NCI-H526 treated with DMSO at 0.1 percent for 48 hours (cell line): ENCODE measurements at regions not wholly inside any gene's neighbourhood (a gene's known extent, or its start where the extent isn't known, plus 50 kb on each side); places are given as distances from the start of the nearest gene placed in this dataset.

ENCODE experiments used
- DNase-seq: peaks from one replicate; lab custom pipeline; 2025; lab: John Stamatoyannopoulos, UW

DNA sequence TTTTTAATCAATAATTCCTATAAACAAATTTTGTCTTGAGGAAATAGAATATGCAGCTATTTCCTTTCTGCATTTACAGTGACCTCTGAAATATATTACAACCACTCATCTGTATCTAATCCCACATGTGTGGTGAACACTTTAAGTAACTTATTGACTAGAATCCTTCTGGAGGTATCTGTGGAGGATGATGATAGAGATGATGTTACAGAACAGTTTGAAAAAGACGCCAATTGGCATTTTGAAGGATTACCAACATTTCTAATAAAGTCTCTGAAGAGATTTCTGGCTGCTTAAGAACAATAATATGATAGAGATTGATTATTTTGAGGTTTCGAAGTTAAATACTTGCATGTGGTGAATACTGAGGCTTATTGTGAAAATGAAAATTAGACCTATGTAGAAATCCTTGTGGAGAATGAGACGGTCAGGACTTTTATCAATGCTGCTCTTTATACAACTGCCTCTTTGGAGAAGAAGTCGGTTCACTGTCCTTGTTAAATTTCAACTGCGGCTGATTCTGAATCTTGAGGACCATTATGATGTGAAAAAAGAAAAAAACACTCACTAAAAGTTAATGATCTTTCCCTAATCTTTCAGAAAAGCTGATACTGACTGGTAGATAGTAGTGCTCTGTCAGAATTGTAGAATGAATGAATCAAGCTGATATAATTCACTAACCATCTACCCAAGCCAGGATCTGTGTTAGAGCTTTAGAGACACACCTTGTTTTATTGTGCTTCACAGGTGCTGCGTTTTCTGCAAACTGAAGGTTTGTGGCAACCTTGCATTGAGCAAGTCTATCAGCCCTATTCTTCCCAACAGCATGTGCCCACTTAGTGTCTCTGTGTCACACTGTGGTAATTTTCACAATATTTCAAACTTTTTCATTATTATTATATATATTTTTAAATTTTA lies 204.7 kb downstream of the SPRY1 start:
- peak; percentile 39 for DNase-seq

DNA sequence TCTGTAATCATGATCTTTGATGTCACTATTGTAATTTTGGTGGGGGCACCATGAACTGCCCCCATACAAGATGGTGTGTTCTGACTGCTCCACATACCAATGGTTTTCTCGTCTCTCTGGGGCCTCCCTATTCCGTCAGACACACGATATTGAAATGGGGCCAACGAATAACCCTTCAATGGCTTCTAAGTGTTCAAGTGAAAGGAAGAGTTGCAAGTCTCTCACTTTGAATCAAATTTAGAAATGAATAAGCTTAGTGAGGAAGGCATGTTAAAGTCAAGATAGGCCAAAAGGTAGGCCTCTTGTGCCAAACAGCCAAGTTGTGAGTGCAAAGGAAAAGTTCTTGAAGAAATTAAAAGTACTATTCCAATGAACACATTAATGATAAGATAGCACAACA lies 205.4 kb downstream of the SPRY1 start:
- no peak for DNase-seq

DNA sequence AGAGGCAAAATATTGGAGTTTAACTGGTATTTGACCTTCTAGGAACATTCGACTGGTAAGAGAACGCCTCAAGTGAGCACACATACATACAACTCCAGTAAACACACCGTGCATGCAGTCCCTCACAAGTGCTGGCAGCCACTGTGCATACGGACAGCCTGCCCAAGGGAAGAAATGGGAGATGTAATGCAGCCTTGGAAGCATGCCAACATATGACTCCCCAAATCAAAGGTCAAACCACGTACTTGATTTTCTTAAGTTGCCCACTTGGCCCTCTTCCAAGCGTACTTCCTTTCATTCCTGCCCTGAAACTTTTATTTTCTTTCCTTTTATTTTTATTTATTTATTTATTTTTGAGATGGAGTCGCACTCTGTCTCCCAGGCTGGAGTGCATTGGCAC lies 206.6 kb downstream of the SPRY1 start:
- no peak for DNase-seq

GRCh38 chr4:123605797-123606196 lies 209.2 kb downstream of the SPRY1 start:
- peak; percentile 28 for DNase-seq

DNA sequence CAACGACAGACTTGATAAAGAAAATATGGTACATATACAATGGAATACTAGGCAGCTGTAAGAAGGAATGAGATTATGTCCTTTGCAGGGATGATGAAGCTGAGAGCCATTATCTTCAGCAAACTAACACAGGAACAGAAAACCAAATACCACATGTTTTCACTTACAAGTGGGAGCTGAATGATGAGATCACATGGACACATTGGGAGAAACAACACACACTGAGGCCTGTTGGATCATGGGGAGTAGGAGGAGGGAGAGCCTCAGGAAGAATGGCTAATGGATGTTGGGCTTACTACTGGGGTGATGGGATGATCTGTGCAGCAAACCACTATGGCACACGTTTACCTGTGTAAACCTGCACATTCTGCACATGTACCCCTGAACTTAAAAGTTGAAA lies 209.7 kb downstream of the SPRY1 start:
- DNase-seq = no peak

DNA sequence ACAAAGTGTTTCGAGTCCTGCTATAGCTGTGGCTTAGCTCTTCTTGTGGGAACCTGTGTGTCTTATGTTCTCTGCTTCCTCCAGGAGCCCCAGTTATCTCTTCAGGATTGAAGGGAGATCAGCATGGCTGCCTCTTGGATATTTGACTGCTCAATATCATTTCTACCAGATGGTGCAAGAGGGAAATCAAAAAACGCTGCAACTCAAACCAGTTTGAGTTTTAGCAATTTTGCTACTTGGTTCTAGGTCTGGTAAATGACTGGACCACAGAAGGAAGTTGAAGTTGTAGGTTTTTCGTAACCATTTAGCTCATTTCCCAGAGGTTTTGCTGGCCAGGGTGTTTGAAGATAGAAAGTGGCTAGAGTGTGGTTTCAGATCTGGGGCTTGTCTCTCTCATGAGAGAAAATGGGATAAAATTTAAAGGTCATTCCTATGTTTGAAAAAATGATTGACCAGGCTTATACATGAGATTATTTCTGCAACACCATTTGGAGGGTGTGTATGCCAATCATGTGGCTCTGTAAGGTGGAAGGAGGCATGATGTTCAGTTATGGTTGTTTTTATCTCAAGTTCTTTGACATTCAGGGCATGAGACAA lies 210.4 kb downstream of the SPRY1 start:
- DNase-seq = no peak

DNA sequence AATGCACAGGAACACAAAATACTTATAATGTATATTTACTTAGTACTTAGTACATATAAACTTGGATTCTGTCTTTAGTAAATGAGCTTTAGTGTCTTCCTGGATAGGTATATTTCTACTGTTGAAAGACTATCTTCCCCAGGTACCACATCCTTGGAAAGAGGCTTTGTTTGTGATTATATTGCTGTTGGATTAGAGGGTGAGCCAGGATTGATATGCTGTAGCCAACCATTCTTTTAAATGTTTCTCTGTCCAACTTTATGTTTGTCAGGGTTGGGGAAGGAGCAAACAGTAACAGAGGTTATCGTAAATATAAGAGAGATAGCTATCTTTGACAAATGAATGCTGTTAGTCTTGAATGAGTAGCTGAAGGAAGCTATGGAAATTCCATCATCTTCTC lies 213.2 kb downstream of the SPRY1 start:
- no peak for DNase-seq

- no peak for DNase-seq
Observed at GRCh38 chr4:123613586-123614344, 217.2 kb downstream of the SPRY1 start.

- no peak for DNase-seq
Observed at GRCh38 chr4:123615901-123616300, 219.3 kb downstream of the SPRY1 start.

DNA sequence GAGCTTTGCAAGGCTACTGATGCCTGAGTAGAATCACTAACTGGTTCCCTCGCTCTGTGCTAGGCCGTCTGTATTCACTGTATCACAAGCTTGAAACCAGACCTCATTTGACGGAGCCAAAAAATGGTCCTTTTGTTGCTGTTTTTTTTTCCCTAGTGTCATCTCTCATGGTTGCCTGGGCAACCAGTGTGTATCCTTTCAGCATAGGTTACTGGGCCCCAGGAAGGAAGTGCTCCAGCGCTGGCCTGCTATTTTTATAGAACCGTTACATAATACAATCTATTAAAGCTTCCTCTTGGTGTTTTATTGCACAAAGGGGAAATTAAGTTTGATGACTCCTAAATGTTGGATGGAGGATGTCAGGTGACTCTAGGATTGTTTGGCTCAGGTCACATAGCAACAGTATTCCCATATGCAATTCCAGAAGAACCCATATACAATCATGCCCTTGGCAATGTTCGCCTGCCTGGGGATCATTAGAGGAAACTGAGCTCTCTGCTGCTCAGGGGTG lies 220.4 kb downstream of the SPRY1 start:
- no peak for DNase-seq

- no peak for DNase-seq
Observed at GRCh38 chr4:123617791-123618190, 221.2 kb downstream of the SPRY1 start.

- DNase-seq = no peak
Observed at GRCh38 chr4:123618606-123619005, 222.0 kb downstream of the SPRY1 start.

DNA sequence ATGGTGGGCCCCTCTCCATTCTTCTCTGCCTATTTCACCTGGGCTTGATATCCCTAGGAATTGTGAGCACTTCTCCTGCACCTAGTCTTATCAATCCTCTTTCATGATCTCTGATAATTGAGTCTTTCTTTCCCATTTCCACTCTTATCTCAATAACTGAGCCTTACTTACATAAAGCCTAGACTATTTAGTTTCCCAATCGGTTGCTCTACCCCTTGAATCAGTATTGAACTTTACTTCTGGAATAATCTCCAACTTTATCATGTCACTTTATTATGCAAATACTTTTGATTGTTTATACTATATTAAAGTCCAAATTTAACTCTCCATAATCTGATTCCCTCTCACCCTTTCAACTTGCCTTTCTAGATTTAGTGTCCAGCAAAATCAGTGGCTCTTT lies 222.7 kb downstream of the SPRY1 start:
- no peak for DNase-seq

DNA sequence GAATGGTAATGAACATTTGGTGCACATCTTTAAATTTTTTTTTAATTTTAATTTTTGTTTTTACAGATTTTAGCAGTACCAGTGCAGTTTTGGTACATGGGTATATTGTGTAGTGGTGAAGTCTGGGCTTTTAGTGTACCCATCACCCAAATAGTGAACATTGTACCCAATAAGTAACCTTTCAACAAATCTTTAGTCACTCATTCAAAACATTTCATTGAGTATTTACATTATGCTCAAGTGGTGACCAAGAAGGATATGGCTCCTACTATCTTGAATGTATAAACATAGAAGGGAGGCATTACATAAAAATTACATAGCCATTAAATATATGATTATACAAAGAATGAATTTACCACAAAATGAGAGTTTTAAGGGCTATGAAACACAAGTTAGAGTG lies 223.3 kb downstream of the SPRY1 start:
- DNase-seq = no peak

DNA sequence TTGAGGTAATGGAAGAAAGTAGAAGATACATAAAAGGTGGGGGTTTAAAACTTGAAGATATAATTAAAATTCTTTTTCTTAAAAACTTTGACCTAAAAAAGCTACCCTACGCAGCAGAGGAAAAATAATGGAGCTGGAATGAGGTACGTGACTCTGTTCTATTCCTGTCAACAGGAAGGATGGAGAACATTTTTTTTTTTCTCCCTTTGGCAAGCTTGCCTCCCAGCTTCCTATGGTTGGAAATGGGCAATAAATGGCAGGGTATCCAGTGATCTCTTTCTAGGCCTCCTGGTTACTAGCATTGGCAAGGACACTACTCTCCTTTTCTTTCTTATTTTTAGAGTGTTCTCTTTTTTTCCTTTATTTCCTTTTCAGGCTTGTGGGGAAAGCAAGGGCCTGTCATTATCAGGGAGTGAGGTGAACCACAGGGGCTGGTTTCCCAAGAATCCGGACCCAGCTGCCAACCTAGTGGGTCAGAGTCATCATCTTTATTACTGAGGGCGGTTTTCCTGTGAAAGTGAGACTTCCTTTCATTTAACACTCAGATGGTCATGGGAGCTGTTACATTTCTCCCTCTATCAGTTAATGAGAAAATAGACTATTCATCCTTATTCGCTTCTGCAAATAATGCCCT lies 224.6 kb downstream of the SPRY1 start:
- DNase-seq = no peak

- DNase-seq = no peak
Observed at GRCh38 chr4:123622572-123622971, 226.0 kb downstream of the SPRY1 start.

GRCh38 chr4:123623611-123624010 lies 227.0 kb downstream of the SPRY1 start:
- DNase-seq = no peak

DNA sequence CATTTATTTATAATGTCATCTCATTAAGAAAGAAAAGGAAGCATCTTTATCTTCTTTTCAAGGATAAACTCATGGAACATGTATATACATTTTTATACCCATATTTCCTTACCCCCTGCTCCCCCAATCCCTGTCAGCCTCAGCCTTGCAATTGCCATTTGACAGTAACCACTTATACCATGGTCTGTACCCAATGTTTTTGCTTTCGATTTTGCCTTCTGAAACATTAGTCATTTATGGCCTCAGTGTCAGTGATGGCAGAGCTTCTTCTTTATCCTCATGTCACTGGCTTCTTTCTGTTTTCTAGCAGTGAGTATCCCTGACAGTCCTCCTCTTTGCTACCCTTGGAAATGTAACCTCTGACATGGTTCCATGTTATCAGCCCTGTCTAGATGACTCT lies 228.4 kb downstream of the SPRY1 start:
- DNase-seq = no peak

- no peak for DNase-seq
Observed at GRCh38 chr4:123628288-123628687, 231.7 kb downstream of the SPRY1 start.

DNA sequence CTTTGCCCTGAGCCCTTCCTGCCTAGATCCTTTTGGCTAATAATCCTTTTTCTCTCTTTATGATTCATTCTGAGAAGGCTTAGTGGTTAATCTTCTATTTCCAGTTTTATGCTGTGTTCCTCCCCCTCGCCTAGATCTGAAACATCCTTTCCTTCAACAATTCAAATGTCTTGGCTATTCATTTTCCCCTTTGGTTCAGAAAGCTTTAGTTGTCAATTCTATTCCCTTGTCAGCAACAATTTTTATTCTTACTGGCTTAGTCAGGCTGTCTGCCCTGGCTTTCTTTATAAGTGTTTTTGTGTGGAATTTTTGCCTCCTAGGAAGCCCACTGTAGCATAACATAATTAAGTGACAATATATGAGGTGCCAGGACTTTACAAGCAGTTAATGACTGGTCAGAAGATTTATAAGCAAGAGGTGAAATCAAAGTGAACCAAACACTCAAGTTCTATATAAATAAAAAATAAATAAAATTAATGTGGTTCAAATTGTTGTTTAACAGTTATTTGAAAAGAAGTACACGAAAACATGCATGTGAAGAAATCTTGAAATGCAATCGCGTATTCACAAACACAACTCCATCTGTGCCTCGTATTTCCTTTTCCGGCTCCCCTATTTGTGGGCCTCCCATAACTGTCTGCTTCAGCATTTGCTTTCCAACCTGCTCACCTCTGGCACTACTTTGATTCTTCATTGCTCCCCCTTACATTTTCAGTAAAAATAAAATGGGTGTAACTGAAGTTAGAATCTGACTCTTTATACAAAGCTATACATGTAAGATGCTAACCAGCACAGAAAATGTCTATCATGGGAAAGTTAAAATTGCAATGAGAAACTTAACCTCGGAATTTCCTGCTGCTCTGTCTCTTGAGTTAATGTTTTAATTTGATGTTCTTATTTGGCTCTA lies 235.4 kb downstream of the SPRY1 start:
- DNase-seq = no peak

GRCh38 chr4:123632693-123633030 lies 236.1 kb downstream of the SPRY1 start:
- no peak for DNase-seq
